ENCODE measurements at regions not wholly inside any gene's neighbourhood (a gene's known extent, or its start where the extent isn't known, plus 50 kb on each side); places are given as distances from the start of the nearest gene placed in this dataset.

GRCh38 chr6:133814238-133814637 lies 74.7 kb upstream of the TCF21 start:
- TF ChIP-seq, protein P1, sequence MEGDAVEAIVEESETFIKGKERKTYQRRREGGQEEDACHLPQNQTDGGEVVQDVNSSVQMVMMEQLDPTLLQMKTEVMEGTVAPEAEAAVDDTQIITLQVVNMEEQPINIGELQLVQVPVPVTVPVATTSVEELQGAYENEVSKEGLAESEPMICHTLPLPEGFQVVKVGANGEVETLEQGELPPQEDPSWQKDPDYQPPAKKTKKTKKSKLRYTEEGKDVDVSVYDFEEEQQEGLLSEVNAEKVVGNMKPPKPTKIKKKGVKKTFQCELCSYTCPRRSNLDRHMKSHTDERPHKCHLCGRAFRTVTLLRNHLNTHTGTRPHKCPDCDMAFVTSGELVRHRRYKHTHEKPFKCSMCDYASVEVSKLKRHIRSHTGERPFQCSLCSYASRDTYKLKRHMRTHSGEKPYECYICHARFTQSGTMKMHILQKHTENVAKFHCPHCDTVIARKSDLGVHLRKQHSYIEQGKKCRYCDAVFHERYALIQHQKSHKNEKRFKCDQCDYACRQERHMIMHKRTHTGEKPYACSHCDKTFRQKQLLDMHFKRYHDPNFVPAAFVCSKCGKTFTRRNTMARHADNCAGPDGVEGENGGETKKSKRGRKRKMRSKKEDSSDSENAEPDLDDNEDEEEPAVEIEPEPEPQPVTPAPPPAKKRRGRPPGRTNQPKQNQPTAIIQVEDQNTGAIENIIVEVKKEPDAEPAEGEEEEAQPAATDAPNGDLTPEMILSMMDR (IDR thresholded peaks at IDR 0.05; ENCODE audit: extremely low read depth in 1 of 2, insufficient read depth in 1 of 2, low read depth in 1 of 2, low read length in 2 of 2), result no peak
- TF ChIP-seq MYC (IDR thresholded peaks at IDR 0.05; ENCODE audit: low read depth, low read length) (no peak), POLR2A (IDR thresholded peaks at IDR 0.05; ENCODE audit: low read depth, low read length) (no peak), POLR2AphosphoS5 (IDR thresholded peaks at IDR 0.05; ENCODE audit: insufficient read depth, low read depth, low read length) (no peak), MAX (IDR thresholded peaks at IDR 0.05; ENCODE audit: insufficient read depth, insufficient read length) (no peak), FOS (IDR thresholded peaks at IDR 0.05; ENCODE audit: borderline replicate concordance, insufficient read depth, low read length) (no peak)
